ENCODE measurements at regions not wholly inside any gene's neighbourhood (a gene's known extent, or its start where the extent isn't known, plus 50 kb on each side); places are given as distances from the start of the nearest gene placed in this dataset.

DNA sequence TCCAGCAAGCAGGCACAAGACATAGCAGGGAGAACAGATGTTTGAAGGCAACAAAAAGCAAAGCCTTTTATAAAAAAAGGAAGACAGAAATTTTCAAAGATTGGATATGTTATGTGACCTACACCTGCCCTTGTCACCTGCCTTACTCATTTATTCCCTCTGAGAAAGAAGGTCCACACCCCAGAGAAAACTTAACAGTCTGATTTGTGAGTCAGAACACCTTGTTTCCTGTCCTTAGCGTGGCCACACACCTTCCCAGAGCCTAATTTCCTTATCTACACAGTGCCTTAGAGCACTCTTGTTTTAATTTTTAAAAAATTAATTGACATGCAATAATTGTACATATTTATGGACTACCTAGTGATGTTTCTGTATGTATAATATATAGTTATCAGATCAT lies 419.0 kb upstream of the DAB2 start:
- no peaks in the 10 kb centered on the region for H3K27me3 ChIP-seq (ENCODE audit: insufficient read depth, low read length)
- no peak overlapping the region for H2BK20ac ChIP-seq (ENCODE audit: low read depth, low read length, poor library complexity, severe bottlenecking)
- Mint-ChIP-seq H3K27me3 (ENCODE audit: low read depth) (no peaks in the 10 kb centered on the region; the same call in none of the 2 replicates), H3K27ac (no peak overlapping the region), H3K36me3 (ENCODE audit: insufficient read depth in 1 of 3, low read depth in 3 of 3) (peaks cover 1 to 13% (median 1%) of the 10 kb centered on the region in 3 experiments; a peak in 4 of 7 replicates), H3K4me1 (no peaks in the 10 kb centered on the region), H3K4me3 (no peak overlapping the region), H3K9me3 (peaks cover 9 to 10% of the 10 kb centered on the region in 2 experiments; a peak in 4 of 5 replicates)
- no CpG with 5 or more reads among the region's 1 CpG for WGBS (ENCODE audit: extremely low coverage, insufficient read length, low lambda C conversion rate)
- no peak overlapping the region for H4K5ac ChIP-seq (ENCODE audit: insufficient read length, low read depth, low read length)
- no peak overlapping the region for H2BK120ac ChIP-seq (ENCODE audit: low read depth, low read length, poor library complexity, severe bottlenecking)
- H3K23me2 ChIP-seq (ENCODE audit: insufficient read length, low read depth, low read length, poor library complexity, severe bottlenecking): no peaks in the 10 kb centered on the region
- H3K56ac ChIP-seq (ENCODE audit: insufficient read length, low read depth, low read length): no peak overlapping the region
- no peak overlapping the region for H2AK5ac ChIP-seq (ENCODE audit: insufficient read length, low read length)
- no peak for DNase-seq
- no peak overlapping the region for H3K14ac ChIP-seq (ENCODE audit: insufficient read depth, low read length)
- no peak overlapping the region for H3K18ac ChIP-seq (ENCODE audit: insufficient read length, low read depth, low read length)
- H2BK15ac ChIP-seq (ENCODE audit: low read depth, low read length): no peak overlapping the region
- no peak overlapping the region for H2AFZ ChIP-seq (ENCODE audit: low read length)
- no peaks in the 10 kb centered on the region for H3K4me1 ChIP-seq (ENCODE audit: insufficient read depth, low read length)
- TF ChIP-seq CTCF (conservative IDR thresholded peaks at IDR 0.05): no peak
- H4K20me1 ChIP-seq (ENCODE audit: control insufficient read depth, insufficient read depth, insufficient read length): no peaks in the 10 kb centered on the region
- H3K79me1 ChIP-seq (ENCODE audit: insufficient read depth, low read depth, low read length, poor library complexity, severe bottlenecking): no peaks in the 10 kb centered on the region
- no peaks in the 10 kb centered on the region for H3K79me2 ChIP-seq (ENCODE audit: insufficient read depth, low read length)
- no peak overlapping the region for H3K4me2 ChIP-seq (ENCODE audit: insufficient read depth, insufficient read length, low read length)
- H3K27ac ChIP-seq (ENCODE audit: insufficient read length, low read depth, low read length): no peak overlapping the region
- H2BK5ac ChIP-seq (ENCODE audit: insufficient read length, low read length): no peak overlapping the region
- H3K4ac ChIP-seq (ENCODE audit: low read depth, low read length): no peak overlapping the region
- H2BK12ac ChIP-seq (ENCODE audit: insufficient read length, low read depth, low read length): no peak overlapping the region
- H3K9ac ChIP-seq (ENCODE audit: extremely low read depth, insufficient read length, low read length): no peak overlapping the region
- H3T11ph ChIP-seq (ENCODE audit: low read length): no peak overlapping the region
- H4K91ac ChIP-seq (ENCODE audit: insufficient read length, low read depth, low read length): no peak overlapping the region
- H4K8ac ChIP-seq (replicated peaks; ENCODE audit: insufficient read length, low read depth, low read length): no peak overlapping the region
- H3K23ac ChIP-seq (ENCODE audit: insufficient read length, low read depth, low read length): no peak overlapping the region
- H3K9me3 ChIP-seq (ENCODE audit: control insufficient read depth, low read depth, low read length): no peaks in the 10 kb centered on the region

Data from H9 (cell line).